ENCODE measurements at regions not wholly inside any gene's neighbourhood (a gene's known extent, or its start where the extent isn't known, plus 50 kb on each side); places are given as distances from the start of the nearest gene placed in this dataset.

GRCh38 chrX:25295466-25295865 lies 279.7 kb upstream of the ARX start:
- TF ChIP-seq, protein P1, sequence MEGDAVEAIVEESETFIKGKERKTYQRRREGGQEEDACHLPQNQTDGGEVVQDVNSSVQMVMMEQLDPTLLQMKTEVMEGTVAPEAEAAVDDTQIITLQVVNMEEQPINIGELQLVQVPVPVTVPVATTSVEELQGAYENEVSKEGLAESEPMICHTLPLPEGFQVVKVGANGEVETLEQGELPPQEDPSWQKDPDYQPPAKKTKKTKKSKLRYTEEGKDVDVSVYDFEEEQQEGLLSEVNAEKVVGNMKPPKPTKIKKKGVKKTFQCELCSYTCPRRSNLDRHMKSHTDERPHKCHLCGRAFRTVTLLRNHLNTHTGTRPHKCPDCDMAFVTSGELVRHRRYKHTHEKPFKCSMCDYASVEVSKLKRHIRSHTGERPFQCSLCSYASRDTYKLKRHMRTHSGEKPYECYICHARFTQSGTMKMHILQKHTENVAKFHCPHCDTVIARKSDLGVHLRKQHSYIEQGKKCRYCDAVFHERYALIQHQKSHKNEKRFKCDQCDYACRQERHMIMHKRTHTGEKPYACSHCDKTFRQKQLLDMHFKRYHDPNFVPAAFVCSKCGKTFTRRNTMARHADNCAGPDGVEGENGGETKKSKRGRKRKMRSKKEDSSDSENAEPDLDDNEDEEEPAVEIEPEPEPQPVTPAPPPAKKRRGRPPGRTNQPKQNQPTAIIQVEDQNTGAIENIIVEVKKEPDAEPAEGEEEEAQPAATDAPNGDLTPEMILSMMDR (IDR thresholded peaks at IDR 0.05; ENCODE audit: poor library complexity), result no peak
- TF ChIP-seq EZH2 (IDR thresholded peaks at IDR 0.05; ENCODE audit: borderline replicate concordance) (no peak), EZH2phosphoT487 (IDR thresholded peaks at IDR 0.05; ENCODE audit: low read depth, severe bottlenecking, unreplicated experiment) (no peak)
